ENCODE measurements at regions not wholly inside any gene's neighbourhood (a gene's known extent, or its start where the extent isn't known, plus 50 kb on each side); places are given as distances from the start of the nearest gene placed in this dataset.
"Not testable (repeated sequence)": the region's sequence is repeated elsewhere in the genome, so short reads cannot be mapped to it uniquely, and the experiment has no call there.

GRCh38 chr2:88920399-88920798, 228.9 kb downstream of the RPIA start:
- not testable (repeated sequence) for DNase-seq (ENCODE audit: low spot score)

- DNase-seq (ENCODE audit: low spot score) = no peak
Observed at GRCh38 chr2:88924533-88924932, 233.1 kb downstream of the RPIA start.

- peak; percentile 73 for DNase-seq (ENCODE audit: low spot score)
Observed at GRCh38 chr2:88925770-88926462, 234.4 kb downstream of the RPIA start.

GRCh38 chr2:88927128-88927527, 235.7 kb downstream of the RPIA start:
- no peak for DNase-seq (ENCODE audit: low spot score)

- no peak for DNase-seq (ENCODE audit: low spot score)
Observed at GRCh38 chr2:88930659-88931058, 239.2 kb downstream of the RPIA start.

- DNase-seq (ENCODE audit: low spot score) = no peak
Observed at GRCh38 chr2:88932686-88933085, 241.2 kb downstream of the RPIA start.

GRCh38 chr2:88933091-88933490, 241.6 kb downstream of the RPIA start:
- no peak for DNase-seq (ENCODE audit: low spot score)

- DNase-seq (ENCODE audit: low spot score) = no peak
Observed at GRCh38 chr2:88933980-88934379, 242.5 kb downstream of the RPIA start.

GRCh38 chr2:88941178-88941577, 249.7 kb downstream of the RPIA start:
- not testable (repeated sequence) for DNase-seq (ENCODE audit: low spot score)

GRCh38 chr2:88942798-88943197, 251.3 kb downstream of the RPIA start:
- DNase-seq (ENCODE audit: low spot score) = no peak

- DNase-seq (ENCODE audit: low spot score) = no peak
Observed at GRCh38 chr2:88949336-88949735, 257.9 kb downstream of the RPIA start.

- no peak for DNase-seq (ENCODE audit: low spot score)
Observed at GRCh38 chr2:88950010-88950409, 258.5 kb downstream of the RPIA start.

GRCh38 chr2:88955607-88956006, 264.1 kb downstream of the RPIA start:
- DNase-seq (ENCODE audit: low spot score) = no peak

GRCh38 chr2:88959480-88960204, 268.2 kb downstream of the RPIA start:
- DNase-seq (ENCODE audit: low spot score) = no peak

- DNase-seq (ENCODE audit: low spot score) = not testable (repeated sequence)
Observed at GRCh38 chr2:88961323-88961722, 269.9 kb downstream of the RPIA start.

- DNase-seq (ENCODE audit: low spot score) = no peak
Observed at GRCh38 chr2:88967844-88968243, 276.4 kb downstream of the RPIA start.

- DNase-seq (ENCODE audit: low spot score) = not testable (repeated sequence)
Observed at GRCh38 chr2:88978011-88978410, 286.5 kb downstream of the RPIA start.

GRCh38 chr2:88978446-88978845, 287.0 kb downstream of the RPIA start:
- not testable (repeated sequence) for DNase-seq (ENCODE audit: low spot score)

- DNase-seq (ENCODE audit: low spot score) = not testable (repeated sequence)
Observed at GRCh38 chr2:88984079-88984478, 292.6 kb downstream of the RPIA start.

GRCh38 chr2:88986721-88987330, 295.4 kb downstream of the RPIA start:
- DNase-seq (ENCODE audit: low spot score) = not testable (repeated sequence)

- DNase-seq (ENCODE audit: low spot score) = not testable (repeated sequence)
Observed at GRCh38 chr2:88988617-88989016, 297.1 kb downstream of the RPIA start.

- not testable (repeated sequence) for DNase-seq (ENCODE audit: low spot score)
Observed at GRCh38 chr2:88992819-88993218, 301.3 kb downstream of the RPIA start.

All from mesenteric fat pad (tissue), 1 donor.